ENCODE measurements at regions not wholly inside any gene's neighbourhood (a gene's known extent, or its start where the extent isn't known, plus 50 kb on each side); places are given as distances from the start of the nearest gene placed in this dataset.
A peak's percentile ranks its signal among the peaks of the same experiment; 100 is the strongest.

DNA sequence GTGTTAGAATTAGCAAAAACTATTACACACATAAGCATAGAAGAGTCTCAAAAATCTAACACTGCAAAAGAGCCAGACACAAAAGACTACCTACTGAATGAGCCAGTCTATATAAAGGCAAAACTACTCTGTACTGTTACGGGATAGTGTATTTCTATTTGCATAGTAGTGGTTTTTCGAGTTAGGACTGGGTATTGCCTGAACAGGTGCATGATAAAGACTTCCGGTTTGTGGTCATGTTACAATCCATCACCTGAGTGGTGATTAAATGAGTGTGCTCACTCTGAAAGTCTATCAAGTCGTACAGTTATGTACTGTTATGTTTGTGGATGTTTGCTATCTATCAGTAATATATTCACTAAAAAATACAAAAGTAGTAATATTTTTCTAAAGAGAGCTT is 523.3 kb upstream of the SYT4 start:
- intact Hi-C loops (cut with micrococcal nuclease), result no loop called here
- Mint-ChIP-seq H3K4me1 (ENCODE audit: insufficient read depth, unreplicated experiment) (no peaks in the 10 kb centered on the region), H3K27ac (ENCODE audit: low read depth, unreplicated experiment) (no peak overlapping the region), H3K9me3 (ENCODE audit: unreplicated experiment) (no peaks in the 10 kb centered on the region), H3K4me3 (ENCODE audit: unreplicated experiment) (no peak overlapping the region), H3K27me3 (ENCODE audit: insufficient read depth, unreplicated experiment) (peaks cover 12% of the 10 kb centered on the region), H3K36me3 (ENCODE audit: insufficient read depth, unreplicated experiment) (peaks cover 7% of the 10 kb centered on the region)
- POLR2A ChIA-PET, result interaction anchor here (0.6 kb wide), 1 partner anchor 9 kb away, joined by 3 read pairs; no protein-coding TSS in a partner anchor
- no TSS peak for BruUV-seq (replicated peaks)
- DNase-seq (ENCODE audit: unreplicated experiment), result no peak
- TF ChIP-seq, protein P1, sequence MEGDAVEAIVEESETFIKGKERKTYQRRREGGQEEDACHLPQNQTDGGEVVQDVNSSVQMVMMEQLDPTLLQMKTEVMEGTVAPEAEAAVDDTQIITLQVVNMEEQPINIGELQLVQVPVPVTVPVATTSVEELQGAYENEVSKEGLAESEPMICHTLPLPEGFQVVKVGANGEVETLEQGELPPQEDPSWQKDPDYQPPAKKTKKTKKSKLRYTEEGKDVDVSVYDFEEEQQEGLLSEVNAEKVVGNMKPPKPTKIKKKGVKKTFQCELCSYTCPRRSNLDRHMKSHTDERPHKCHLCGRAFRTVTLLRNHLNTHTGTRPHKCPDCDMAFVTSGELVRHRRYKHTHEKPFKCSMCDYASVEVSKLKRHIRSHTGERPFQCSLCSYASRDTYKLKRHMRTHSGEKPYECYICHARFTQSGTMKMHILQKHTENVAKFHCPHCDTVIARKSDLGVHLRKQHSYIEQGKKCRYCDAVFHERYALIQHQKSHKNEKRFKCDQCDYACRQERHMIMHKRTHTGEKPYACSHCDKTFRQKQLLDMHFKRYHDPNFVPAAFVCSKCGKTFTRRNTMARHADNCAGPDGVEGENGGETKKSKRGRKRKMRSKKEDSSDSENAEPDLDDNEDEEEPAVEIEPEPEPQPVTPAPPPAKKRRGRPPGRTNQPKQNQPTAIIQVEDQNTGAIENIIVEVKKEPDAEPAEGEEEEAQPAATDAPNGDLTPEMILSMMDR (IDR thresholded peaks at IDR 0.05; ENCODE audit: unreplicated experiment), result no peak
- CTCF ChIA-PET, result interaction anchor here (0.6 kb wide), 1 partner anchor 219 kb away, joined by 3 read pairs; no protein-coding TSS in a partner anchor

DNA sequence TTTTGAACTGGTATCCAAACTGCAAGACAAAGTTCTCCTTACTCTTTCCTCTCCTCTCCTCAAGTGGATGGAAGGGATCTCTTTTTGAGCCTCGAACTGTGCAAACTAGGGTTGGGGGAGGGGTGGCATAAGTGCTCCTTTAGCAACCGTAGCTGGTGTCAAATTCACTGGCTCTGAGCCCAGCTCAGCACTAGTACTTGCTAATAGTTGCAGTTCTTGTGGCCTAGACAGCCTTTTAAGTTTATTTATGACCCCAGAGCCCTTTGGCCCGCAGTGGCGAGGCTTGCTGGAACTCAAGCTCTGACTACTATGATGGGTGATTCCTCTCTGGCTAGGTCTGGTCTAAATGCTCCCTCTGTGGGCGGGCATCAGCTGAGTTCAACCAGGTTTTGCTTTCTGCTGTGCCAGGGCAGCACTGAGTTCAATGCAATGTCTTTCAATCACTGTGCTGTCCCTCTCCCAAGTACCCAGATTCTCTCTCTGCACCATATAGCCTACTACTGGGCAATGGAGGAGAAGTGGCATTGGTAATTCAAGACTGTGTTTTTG is 528.4 kb upstream of the SYT4 start:
- no TSS peak for BruUV-seq (replicated peaks)
- H3K9me3 Mint-ChIP-seq (ENCODE audit: unreplicated experiment), result no peaks in the 10 kb centered on the region
- peaks cover 12% of the 10 kb centered on the region for H3K27me3 Mint-ChIP-seq (ENCODE audit: insufficient read depth, unreplicated experiment)
- H3K36me3 Mint-ChIP-seq (ENCODE audit: insufficient read depth, unreplicated experiment), result peaks cover 7% of the 10 kb centered on the region
- intact Hi-C loops (cut with micrococcal nuclease), result no loop called here
- no peak overlapping the region for H3K27ac Mint-ChIP-seq (ENCODE audit: low read depth, unreplicated experiment)
- ChIA-PET POLR2A (interaction anchor here (0.7 to 1.1 kb wide), 3 partner anchors 18 to 1061 kb away, joined by 3 to 4 read pairs (median 3); no protein-coding TSS in a partner anchor), CTCF (no interaction called here)
- TF ChIP-seq, protein P1 (IDR thresholded peaks at IDR 0.05; ENCODE audit: unreplicated experiment), result no peak
- H3K4me3 Mint-ChIP-seq (ENCODE audit: unreplicated experiment), result no peak overlapping the region
- no peaks in the 10 kb centered on the region for H3K4me1 Mint-ChIP-seq (ENCODE audit: insufficient read depth, unreplicated experiment)
- peak; percentile 68 for DNase-seq (ENCODE audit: unreplicated experiment)

DNA sequence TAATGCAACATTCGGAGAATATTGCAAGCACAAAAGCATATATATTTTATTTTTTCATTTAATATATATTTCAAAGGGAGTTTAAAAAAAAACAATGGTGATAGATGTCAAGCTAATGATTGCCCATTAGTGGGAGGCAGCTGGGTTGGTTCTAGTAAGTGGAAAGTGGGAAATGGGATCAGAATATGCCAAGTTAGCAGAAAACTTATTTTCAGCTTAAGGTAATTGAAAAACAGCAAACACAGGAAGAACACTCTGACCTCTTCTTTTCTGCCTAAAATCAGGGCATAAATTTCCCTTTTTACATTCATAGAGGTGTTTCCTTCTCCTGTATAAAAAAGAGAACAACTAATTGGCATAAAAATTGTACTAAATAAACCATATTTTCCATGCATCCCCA is 535.3 kb upstream of the SYT4 start:
- no peaks in the 10 kb centered on the region for H3K9me3 Mint-ChIP-seq (ENCODE audit: unreplicated experiment)
- H3K27me3 Mint-ChIP-seq (ENCODE audit: insufficient read depth, unreplicated experiment), result no peaks in the 10 kb centered on the region
- BruUV-seq (replicated peaks), result no TSS peak
- ChIA-PET CTCF (no interaction called here), POLR2A (no interaction called here)
- intact Hi-C loops (cut with micrococcal nuclease), result no loop called here
- no peak overlapping the region for H3K4me3 Mint-ChIP-seq (ENCODE audit: unreplicated experiment)
- TF ChIP-seq, protein P1 (IDR thresholded peaks at IDR 0.05; ENCODE audit: unreplicated experiment), result no peak
- no peaks in the 10 kb centered on the region for H3K36me3 Mint-ChIP-seq (ENCODE audit: insufficient read depth, unreplicated experiment)
- H3K27ac Mint-ChIP-seq (ENCODE audit: low read depth, unreplicated experiment), result no peak overlapping the region
- no peak for DNase-seq (ENCODE audit: unreplicated experiment)
- no peaks in the 10 kb centered on the region for H3K4me1 Mint-ChIP-seq (ENCODE audit: insufficient read depth, unreplicated experiment)

DNA sequence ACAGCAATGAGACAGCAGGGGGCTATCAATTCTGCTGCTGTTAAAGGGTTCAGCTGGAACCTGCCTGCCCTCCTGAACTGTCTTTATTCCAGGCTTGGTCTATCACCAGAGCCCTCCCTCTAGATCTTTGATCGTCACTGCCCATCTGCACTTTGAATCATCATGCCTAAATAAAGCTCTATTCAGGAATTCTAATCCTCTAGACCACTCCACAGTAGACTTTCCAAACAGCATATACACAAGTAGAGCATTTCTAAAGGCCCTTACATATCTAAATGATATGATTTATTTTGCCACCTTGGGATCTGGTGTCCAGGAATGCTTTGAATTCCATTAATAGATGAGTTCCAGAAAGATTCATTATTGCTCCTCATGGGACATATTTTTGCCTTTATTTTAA is 542.1 kb upstream of the SYT4 start:
- H3K4me1 Mint-ChIP-seq (ENCODE audit: insufficient read depth, unreplicated experiment), result no peaks in the 10 kb centered on the region
- no peaks in the 10 kb centered on the region for H3K27me3 Mint-ChIP-seq (ENCODE audit: insufficient read depth, unreplicated experiment)
- no peak overlapping the region for H3K4me3 Mint-ChIP-seq (ENCODE audit: unreplicated experiment)
- ChIA-PET CTCF (interaction anchor here (0.6 kb wide), 1 partner anchor 157 kb away, joined by 3 read pairs; no protein-coding TSS in a partner anchor), POLR2A (no interaction called here)
- intact Hi-C loops (cut with micrococcal nuclease), result no loop called here
- H3K9me3 Mint-ChIP-seq (ENCODE audit: unreplicated experiment), result no peaks in the 10 kb centered on the region
- no peak overlapping the region for H3K27ac Mint-ChIP-seq (ENCODE audit: low read depth, unreplicated experiment)
- BruUV-seq (replicated peaks), result no TSS peak
- no peaks in the 10 kb centered on the region for H3K36me3 Mint-ChIP-seq (ENCODE audit: insufficient read depth, unreplicated experiment)
- TF ChIP-seq, protein P1 (IDR thresholded peaks at IDR 0.05; ENCODE audit: unreplicated experiment), result no peak
- no peak for DNase-seq (ENCODE audit: unreplicated experiment)
